ENCODE measurements at regions not wholly inside any gene's neighbourhood (a gene's known extent, or its start where the extent isn't known, plus 50 kb on each side); places are given as distances from the start of the nearest gene placed in this dataset.
A peak's percentile ranks its signal among the peaks of the same experiment; 100 is the strongest.

DNA sequence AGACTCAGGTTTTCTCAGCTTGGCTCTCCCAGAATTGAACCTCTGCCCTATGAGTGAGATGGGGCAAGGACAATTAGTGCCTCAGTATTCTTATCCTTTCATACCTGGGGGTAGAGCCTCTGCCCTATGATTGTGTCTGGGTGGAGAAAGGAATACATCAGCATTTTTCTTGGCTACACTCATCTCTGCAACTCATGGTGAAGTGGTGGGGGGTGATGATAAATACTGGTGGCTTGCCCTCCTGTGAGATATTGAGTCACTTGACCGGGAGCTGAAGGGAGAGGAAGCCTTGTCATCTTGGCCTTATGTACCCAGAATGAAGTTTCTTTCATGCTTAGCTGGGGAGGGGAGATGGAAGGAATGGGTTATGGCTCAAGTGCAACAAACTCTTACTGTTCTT, 71.3 kb upstream of the ENOX2 start:
- DNase-seq = no peak

DNA sequence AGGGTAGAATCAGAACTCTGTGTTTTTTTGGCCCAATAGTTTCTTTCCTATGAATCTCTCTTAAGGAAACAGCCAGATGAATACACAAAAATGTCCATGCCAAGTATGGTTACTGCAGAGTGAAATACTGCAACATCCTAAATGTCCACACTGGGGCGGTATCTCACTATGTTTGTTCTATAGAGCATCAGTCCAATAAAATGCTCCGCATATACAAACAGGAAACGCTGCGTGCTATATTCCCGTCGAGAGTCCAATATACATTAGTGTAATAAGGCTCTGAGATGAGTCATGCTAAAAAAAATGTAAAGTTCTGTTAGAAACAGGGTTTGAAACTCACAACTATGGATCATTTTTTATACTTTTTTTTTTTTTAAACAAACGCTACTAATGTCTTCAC, 72.9 kb upstream of the ENOX2 start:
- DNase-seq = peak; percentile 64

DNA sequence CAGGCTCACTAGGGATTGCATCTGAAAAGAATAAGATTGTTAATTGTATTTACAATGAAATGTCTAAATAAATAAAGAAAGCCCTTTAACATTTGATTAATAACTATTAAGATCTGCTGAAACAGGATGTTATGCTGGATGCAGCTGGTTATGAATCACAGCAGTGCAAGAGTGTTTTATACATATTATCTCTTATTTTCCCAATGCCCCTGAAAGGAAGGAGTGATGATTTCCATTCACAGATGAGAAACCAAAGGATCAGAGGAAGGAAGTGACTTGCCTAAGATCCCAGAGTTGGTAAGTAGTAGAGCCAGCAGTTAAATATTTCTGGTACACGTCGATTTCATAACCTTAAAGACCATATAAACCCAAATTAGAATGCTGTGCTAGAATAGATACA, 76.3 kb upstream of the ARHGAP36 start:
- DNase-seq = peak; percentile 61

- DNase-seq = no peak
Measured at GRCh38 chrX:130984782-130985181, 73.4 kb upstream of the ARHGAP36 start.

GRCh38 chrX:130987241-130987640, 70.9 kb upstream of the ARHGAP36 start:
- DNase-seq = no peak

- no peak for DNase-seq
Measured at GRCh38 chrX:130990723-130991122, 67.4 kb upstream of the ARHGAP36 start.

- DNase-seq = peak; percentile 42
Measured at GRCh38 chrX:130994671-130995070, 63.5 kb upstream of the ARHGAP36 start.

DNA sequence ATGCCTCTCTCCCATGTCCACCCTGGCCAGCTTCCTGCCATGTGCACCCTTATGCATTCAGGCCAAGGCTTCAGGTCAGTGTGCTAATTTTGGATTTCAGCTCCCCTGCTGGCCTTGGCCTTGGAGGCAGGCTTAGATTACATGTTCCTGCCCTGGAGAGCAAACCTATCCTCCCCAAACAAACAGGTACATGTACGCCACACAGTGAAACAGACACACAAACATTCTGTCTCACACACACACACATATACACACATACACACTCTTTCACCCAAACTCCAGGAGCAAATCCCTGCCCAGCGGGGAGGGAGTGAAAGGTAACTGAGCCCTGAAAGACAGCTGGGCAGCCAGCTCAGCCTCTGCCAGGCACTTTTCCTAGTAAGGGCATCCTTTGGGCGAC, 62.7 kb upstream of the ARHGAP36 start:
- DNase-seq = no peak

- no peak for DNase-seq
Measured at GRCh38 chrX:130997314-130997713, 60.8 kb upstream of the ARHGAP36 start.

DNA sequence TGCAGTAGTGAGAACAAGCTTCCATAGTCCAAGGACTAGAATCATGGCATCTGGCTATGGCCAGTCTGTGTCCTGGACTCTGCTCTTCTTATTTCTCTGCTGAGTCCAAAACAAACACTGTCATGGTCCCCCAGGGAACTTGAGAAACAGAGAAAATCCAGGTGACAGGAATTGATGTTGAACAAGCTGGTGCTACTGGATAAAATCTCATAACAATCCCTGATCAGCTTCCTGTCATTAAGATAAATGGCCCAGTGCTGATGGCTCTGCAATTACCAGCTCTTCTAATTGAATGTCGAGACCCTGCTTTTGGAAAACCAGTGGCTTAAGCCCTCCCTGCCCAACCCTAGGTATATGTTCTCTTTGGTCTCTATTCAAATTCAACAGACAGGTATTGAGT, 58.8 kb upstream of the ARHGAP36 start:
- no peak for DNase-seq

All from dermis blood vessel endothelial cell (primary cell).